ACC112 (cell line): ENCODE measurements at regions not wholly inside any gene's neighbourhood (a gene's known extent, or its start where the extent isn't known, plus 50 kb on each side); places are given as distances from the start of the nearest gene placed in this dataset.
"Not testable (repeated sequence)": the region's sequence is repeated elsewhere in the genome, so short reads cannot be mapped to it uniquely, and the experiment has no call there.

Source experiments
- H2AFZ ChIP-seq: fragments of 200-600 bp; sonication (generic); one replicate; pipeline ENCODE4 v1.6.0; 2017; ENCODE audit warnings: antibody characterized with exemption, low read length; ENCODE audit not compliant: unreplicated experiment
- H3K27ac ChIP-seq: fragments of 200-600 bp; sonication (generic); 2 replicates; pipeline ENCODE4 v1.5.1; 2014; ENCODE audit warnings: low read depth, mild to moderate bottlenecking, antibody characterized with exemption, low read length, moderate library complexity
- H3K27me3 ChIP-seq: fragments of 200-600 bp; sonication (generic); 2 replicates; pipeline ENCODE4 v1.6.1; 2014; ENCODE audit warnings: mild to moderate bottlenecking, antibody characterized with exemption, low read length, moderate library complexity, mixed read lengths; ENCODE audit not compliant: insufficient read depth
- H3K36me3 ChIP-seq: fragments of 200-600 bp; sonication (generic); 2 replicates; pipeline ENCODE4 v1.6.1; 2016; ENCODE audit warnings: mild to moderate bottlenecking, antibody characterized with exemption, low read length, moderate library complexity, mixed read lengths; ENCODE audit not compliant: insufficient read depth
- H3K4me1 ChIP-seq: fragments of 200-600 bp; sonication (generic); one replicate; pipeline ENCODE4 v1.6.1; 2016; ENCODE audit warnings: low read length, mixed read lengths; ENCODE audit not compliant: insufficient read depth, unreplicated experiment, control insufficient read depth
- H3K4me3 ChIP-seq: fragments of 200-600 bp; sonication (generic); 2 replicates; pipeline ENCODE4 v1.5.1; 2014; ENCODE audit warnings: mild to moderate bottlenecking, low read depth, low read length
- H3K79me2 ChIP-seq: fragments of 200-600 bp; sonication (generic); one replicate; pipeline ENCODE4 v1.6.0; 2016; ENCODE audit warnings: low read length; ENCODE audit not compliant: control insufficient read depth, unreplicated experiment, insufficient read depth

- H2AFZ ChIP-seq = no peak overlapping the region
- H3K4me1 ChIP-seq = peaks cover 20% of the 10 kb centered on the region
- H3K27me3 ChIP-seq = peaks cover 26% of the 10 kb centered on the region
- H3K79me2 ChIP-seq = no peaks in the 10 kb centered on the region
- H3K4me3 ChIP-seq = no peak overlapping the region
- no peaks in the 10 kb centered on the region for H3K36me3 ChIP-seq
- no peak overlapping the region for H3K27ac ChIP-seq
Observed at GRCh38 chr5:127210042-127210441, 80.6 kb upstream of the MEGF10 start.

GRCh38 chr5:127213231-127213630 is 77.4 kb upstream of the MEGF10 start:
- Histone ChIP-seq H3K36me3 (no peaks in the 10 kb centered on the region), H3K79me2 (no peaks in the 10 kb centered on the region), H3K4me3 (no peak overlapping the region), H2AFZ (no peak overlapping the region), H3K27me3 (peaks cover 26% of the 10 kb centered on the region), H3K27ac (no peak overlapping the region), H3K4me1 (no peaks in the 10 kb centered on the region)

- no peaks in the 10 kb centered on the region for H3K4me1 ChIP-seq
- H3K27ac ChIP-seq = no peak overlapping the region
- H3K79me2 ChIP-seq = no peaks in the 10 kb centered on the region
- no peak overlapping the region for H2AFZ ChIP-seq
- H3K27me3 ChIP-seq = peaks cover 10% of the 10 kb centered on the region
- no peaks in the 10 kb centered on the region for H3K36me3 ChIP-seq
- H3K4me3 ChIP-seq = no peak overlapping the region
Observed at GRCh38 chr5:127216143-127216542, 74.5 kb upstream of the MEGF10 start.

GRCh38 chr5:127216898-127217675 is 73.5 kb upstream of the MEGF10 start:
- no peak overlapping the region for H3K27ac ChIP-seq
- H2AFZ ChIP-seq = no peak overlapping the region
- no peaks in the 10 kb centered on the region for H3K36me3 ChIP-seq

GRCh38 chr5:127221936-127222335 is 68.7 kb upstream of the MEGF10 start:
- H3K36me3 ChIP-seq, H3K79me2 ChIP-seq, H3K27me3 ChIP-seq: not testable (repeated sequence)

More at GRCh38 chr5:127216898-127217675, 73.5 kb upstream of the MEGF10 start:
- peaks cover 5% of the 10 kb centered on the region; the same call in 1 of the 2 replicates for H3K27me3 ChIP-seq
- H3K4me1 ChIP-seq = no peaks in the 10 kb centered on the region
- no peaks in the 10 kb centered on the region for H3K79me2 ChIP-seq
- H3K4me3 ChIP-seq = no peak overlapping the region

GRCh38 chr5:127222571-127223156 is 67.9 kb upstream of the MEGF10 start:
- not testable (repeated sequence) for H3K79me2 ChIP-seq, H3K27me3 ChIP-seq, H2AFZ ChIP-seq, H3K4me1 ChIP-seq, H3K36me3 ChIP-seq, H3K27ac ChIP-seq, H3K4me3 ChIP-seq

More at GRCh38 chr5:127221936-127222335, 68.7 kb upstream of the MEGF10 start:
- not testable (repeated sequence) for H3K4me1 ChIP-seq, H2AFZ ChIP-seq, H3K4me3 ChIP-seq, H3K27ac ChIP-seq

GRCh38 chr5:127223256-127223974 is 67.2 kb upstream of the MEGF10 start:
- Histone ChIP-seq H3K4me3 (no peak overlapping the region), H2AFZ (no peak overlapping the region), H3K27ac (no peak overlapping the region), H3K36me3 (no peaks in the 10 kb centered on the region), H3K27me3 (no peaks in the 10 kb centered on the region; the same call in 1 of the 2 replicates), H3K4me1 (peaks cover 8% of the 10 kb centered on the region), H3K79me2 (no peaks in the 10 kb centered on the region)

GRCh38 chr5:127227881-127228280 is 62.7 kb upstream of the MEGF10 start:
- no peaks in the 10 kb centered on the region for H3K36me3 ChIP-seq
- no peak overlapping the region for H3K4me3 ChIP-seq
- H3K27me3 ChIP-seq = no peaks in the 10 kb centered on the region
- H2AFZ ChIP-seq = no peak overlapping the region
- H3K4me1 ChIP-seq = peaks cover 17% of the 10 kb centered on the region
- H3K79me2 ChIP-seq = no peaks in the 10 kb centered on the region
- H3K27ac ChIP-seq = no peak overlapping the region

- Histone ChIP-seq H3K4me3 (peak overlapping the region; percentile 83), H3K36me3 (no peaks in the 10 kb centered on the region), H3K27me3 (no peaks in the 10 kb centered on the region), H3K4me1 (peaks cover 17% of the 10 kb centered on the region), H2AFZ (peak overlapping the region; percentile 97), H3K79me2 (no peaks in the 10 kb centered on the region), H3K27ac (no peak overlapping the region)
Observed at GRCh38 chr5:127228540-127229184, 61.9 kb upstream of the MEGF10 start.

GRCh38 chr5:127229185-127229889 is 61.3 kb upstream of the MEGF10 start:
- Histone ChIP-seq H3K36me3 (no peaks in the 10 kb centered on the region), H3K27ac (no peak overlapping the region), H3K27me3 (no peaks in the 10 kb centered on the region), H3K79me2 (no peaks in the 10 kb centered on the region), H3K4me1 (peaks cover 17% of the 10 kb centered on the region), H2AFZ (peak overlapping the region; percentile 97), H3K4me3 (peak overlapping the region; percentile 83)
